ENCODE measurements at regions not wholly inside any gene's neighbourhood (a gene's known extent, or its start where the extent isn't known, plus 50 kb on each side); places are given as distances from the start of the nearest gene placed in this dataset.

- no peak for DNase-seq
Observed at GRCh38 chr18:25630682-25631081, 278.7 kb upstream of the ZNF521 start.

GRCh38 chr18:25621682-25622081 lies 269.7 kb upstream of the ZNF521 start:
- no peak for DNase-seq

GRCh38 chr18:25621144-25621543 lies 269.2 kb upstream of the ZNF521 start:
- no peak for DNase-seq

GRCh38 chr18:25614168-25614567 lies 262.2 kb upstream of the ZNF521 start:
- DNase-seq = no peak

GRCh38 chr18:25612466-25612865 lies 260.5 kb upstream of the ZNF521 start:
- DNase-seq = no peak

- DNase-seq = no peak
Observed at GRCh38 chr18:25608091-25608490, 256.1 kb upstream of the ZNF521 start.

- DNase-seq = no peak
Observed at GRCh38 chr18:25604894-25605597, 253.1 kb upstream of the ZNF521 start.

- no peak for DNase-seq
Observed at GRCh38 chr18:25604196-25604893, 252.4 kb upstream of the ZNF521 start.

- no peak for DNase-seq
Observed at GRCh38 chr18:25599443-25599842, 247.5 kb upstream of the ZNF521 start.

GRCh38 chr18:25597476-25597875 lies 245.5 kb upstream of the ZNF521 start:
- no peak for DNase-seq

GRCh38 chr18:25595274-25596060 lies 243.5 kb upstream of the ZNF521 start:
- DNase-seq = no peak

- DNase-seq = no peak
Observed at GRCh38 chr18:25594351-25594750, 242.4 kb upstream of the ZNF521 start.

- DNase-seq = no peak
Observed at GRCh38 chr18:25592804-25593360, 240.9 kb upstream of the ZNF521 start.

- DNase-seq = no peak
Observed at GRCh38 chr18:25590456-25590855, 238.5 kb upstream of the ZNF521 start.

- no peak for DNase-seq
Observed at GRCh38 chr18:25587545-25587944, 235.6 kb upstream of the ZNF521 start.

- DNase-seq = no peak
Observed at GRCh38 chr18:25568986-25569385, 217.0 kb upstream of the ZNF521 start.

- DNase-seq = no peak
Observed at GRCh38 chr18:25563816-25564683, 212.1 kb upstream of the ZNF521 start.

- no peak for DNase-seq
Observed at GRCh38 chr18:25563346-25563745, 211.4 kb upstream of the ZNF521 start.

GRCh38 chr18:25561918-25562317 lies 210.0 kb upstream of the ZNF521 start:
- DNase-seq = no peak

- DNase-seq = no peak
Observed at GRCh38 chr18:25560369-25560768, 208.4 kb upstream of the ZNF521 start.

GRCh38 chr18:25557011-25557410 lies 205.0 kb upstream of the ZNF521 start:
- DNase-seq = no peak

GRCh38 chr18:25553631-25554263 lies 201.8 kb upstream of the ZNF521 start:
- no peak for DNase-seq

Data from CD4-positive, alpha-beta T cell treated with Interferon alpha-2 for 1 hour (primary cell).